Ovary (tissue), 3 donors: ENCODE measurements at regions not wholly inside any gene's neighbourhood (a gene's known extent, or its start where the extent isn't known, plus 50 kb on each side); places are given as distances from the start of the nearest gene placed in this dataset.

Experiments used
- EP300 ChIP-seq: sonication (generic); formaldehyde crosslinking; IDR thresholded peaks from one replicate; pipeline ENCODE4 v1.6.1; 2017; ENCODE audit warnings: antibody characterized with exemption
- POLR2A ChIP-seq: fragments of 450-650 bp; IDR thresholded peaks from one replicate; pipeline ENCODE4 v1.6.1; 2017; ENCODE audit warnings: antibody characterized with exemption, mild to moderate bottlenecking, moderate library complexity
- TF ChIP-seq, protein P1 (sequence below), 3 donors: fragments of 450-650 bp in 2 of 3; fragments of 200-600 bp in 1 of 3; IDR thresholded peaks; one replicate each; pipeline versions ENCODE4 v1.5.1 to v1.8.0; 2016 to 2022; ENCODE audit warnings: antibody characterized with exemption in 3 of 3, mild to moderate bottlenecking in 1 of 3
- donor health status: DM: no; HTN: no; CAD: no.

DNA sequence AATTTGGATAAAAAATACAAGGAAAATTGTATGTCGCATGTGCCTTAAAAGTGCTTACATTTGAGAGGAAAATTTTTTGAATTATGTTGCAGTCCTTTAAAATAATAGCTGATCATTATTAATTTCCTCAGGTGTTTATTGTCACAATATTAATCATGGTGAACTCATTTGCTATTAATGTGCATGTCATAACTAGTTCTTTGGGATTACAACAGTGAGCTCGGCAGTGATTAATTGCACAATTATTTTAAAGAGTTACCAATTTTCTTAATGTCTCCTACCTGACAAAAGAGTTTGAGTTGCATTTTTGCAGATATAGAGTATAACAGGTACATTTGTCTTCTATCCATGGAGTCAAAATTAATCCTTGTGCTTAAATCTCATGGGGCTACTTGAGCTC, 854.3 kb downstream of the BRINP3 start:
- TF ChIP-seq, protein P1, sequence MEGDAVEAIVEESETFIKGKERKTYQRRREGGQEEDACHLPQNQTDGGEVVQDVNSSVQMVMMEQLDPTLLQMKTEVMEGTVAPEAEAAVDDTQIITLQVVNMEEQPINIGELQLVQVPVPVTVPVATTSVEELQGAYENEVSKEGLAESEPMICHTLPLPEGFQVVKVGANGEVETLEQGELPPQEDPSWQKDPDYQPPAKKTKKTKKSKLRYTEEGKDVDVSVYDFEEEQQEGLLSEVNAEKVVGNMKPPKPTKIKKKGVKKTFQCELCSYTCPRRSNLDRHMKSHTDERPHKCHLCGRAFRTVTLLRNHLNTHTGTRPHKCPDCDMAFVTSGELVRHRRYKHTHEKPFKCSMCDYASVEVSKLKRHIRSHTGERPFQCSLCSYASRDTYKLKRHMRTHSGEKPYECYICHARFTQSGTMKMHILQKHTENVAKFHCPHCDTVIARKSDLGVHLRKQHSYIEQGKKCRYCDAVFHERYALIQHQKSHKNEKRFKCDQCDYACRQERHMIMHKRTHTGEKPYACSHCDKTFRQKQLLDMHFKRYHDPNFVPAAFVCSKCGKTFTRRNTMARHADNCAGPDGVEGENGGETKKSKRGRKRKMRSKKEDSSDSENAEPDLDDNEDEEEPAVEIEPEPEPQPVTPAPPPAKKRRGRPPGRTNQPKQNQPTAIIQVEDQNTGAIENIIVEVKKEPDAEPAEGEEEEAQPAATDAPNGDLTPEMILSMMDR (IDR thresholded peaks at IDR 0.05): no peak
- TF ChIP-seq POLR2A: no peak
- no peak for TF ChIP-seq EP300
